SKM-1 treated with dmso at 0.1 percent for 144 hours (cell line): ENCODE measurements at regions not wholly inside any gene's neighbourhood (a gene's known extent, or its start where the extent isn't known, plus 50 kb on each side); places are given as distances from the start of the nearest gene placed in this dataset.
"Not testable (repeated sequence)": the region's sequence is repeated elsewhere in the genome, so short reads cannot be mapped to it uniquely, and the experiment has no call there.

ENCODE experiments used
- DNase-seq: peaks from one replicate; lab custom pipeline; 2025; ENCODE audit not compliant: unreplicated experiment; lab: John Stamatoyannopoulos, UW

GRCh38 chr1:213622365-213623063 lies 365.3 kb upstream of the PROX1 start:
- DNase-seq, result no peak

- no peak for DNase-seq
These were observed 364.6 kb upstream of the PROX1 start for GRCh38 chr1:213623064-213623581.

DNA sequence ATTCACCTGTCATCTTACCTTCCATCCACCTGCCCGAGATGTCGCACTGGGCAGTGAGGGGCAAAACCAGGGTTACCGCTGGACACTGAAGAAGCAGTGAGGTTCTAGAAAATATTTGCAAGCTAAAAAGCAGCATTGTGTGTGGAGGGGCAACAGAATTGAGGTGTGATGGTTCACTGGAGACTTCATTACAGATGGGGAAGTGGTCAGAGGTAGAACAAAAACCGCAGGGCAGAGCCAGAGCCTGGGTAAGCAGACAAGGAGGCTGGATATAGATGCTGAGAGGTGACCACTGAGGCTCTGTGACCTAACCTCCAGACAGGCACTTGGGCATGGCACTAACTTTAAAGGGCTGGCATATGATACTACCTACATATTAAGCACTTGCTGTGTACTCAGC lies 363.9 kb upstream of the PROX1 start:
- no peak for DNase-seq

DNA sequence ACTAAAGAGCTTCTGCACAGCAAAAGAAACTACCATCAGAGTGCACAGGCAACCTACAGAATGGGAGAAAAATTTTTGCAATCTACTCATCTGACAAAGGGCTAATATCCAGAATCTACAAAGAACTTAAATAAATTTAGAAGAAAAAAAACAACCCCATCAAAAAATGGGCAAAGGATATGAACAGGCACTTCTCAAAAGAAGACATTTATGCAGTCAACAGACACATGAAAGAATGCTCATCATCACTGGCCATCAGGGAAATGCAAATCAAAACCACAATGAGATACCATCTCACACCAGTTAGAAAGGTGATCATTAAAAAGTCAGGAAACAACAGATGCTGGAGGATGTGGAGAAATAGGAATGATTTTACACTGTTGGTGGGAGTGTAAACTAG lies 351.0 kb upstream of the PROX1 start:
- DNase-seq, result not testable (repeated sequence)

- DNase-seq, result no peak
These were observed 346.5 kb upstream of the PROX1 start for GRCh38 chr1:213641312-213641711.

DNA sequence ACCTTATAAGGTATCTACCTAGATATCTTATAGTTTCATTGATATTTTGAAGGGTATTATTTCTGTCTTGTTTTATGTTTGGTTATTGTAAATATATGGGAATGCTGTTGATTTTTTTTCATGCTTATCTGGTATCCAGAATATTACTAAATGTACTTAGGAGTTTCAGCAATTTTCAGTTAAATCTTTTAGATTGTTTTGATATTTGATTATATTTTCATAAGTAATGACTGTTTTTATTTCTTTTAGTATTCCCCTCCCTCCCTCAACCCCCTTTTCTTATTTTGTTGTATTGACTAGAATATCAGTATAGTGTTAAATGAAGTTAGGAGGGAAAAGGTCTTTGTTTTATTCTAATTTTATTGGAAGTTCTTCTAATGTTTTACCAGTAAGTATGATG lies 344.4 kb upstream of the PROX1 start:
- DNase-seq, result no peak

DNA sequence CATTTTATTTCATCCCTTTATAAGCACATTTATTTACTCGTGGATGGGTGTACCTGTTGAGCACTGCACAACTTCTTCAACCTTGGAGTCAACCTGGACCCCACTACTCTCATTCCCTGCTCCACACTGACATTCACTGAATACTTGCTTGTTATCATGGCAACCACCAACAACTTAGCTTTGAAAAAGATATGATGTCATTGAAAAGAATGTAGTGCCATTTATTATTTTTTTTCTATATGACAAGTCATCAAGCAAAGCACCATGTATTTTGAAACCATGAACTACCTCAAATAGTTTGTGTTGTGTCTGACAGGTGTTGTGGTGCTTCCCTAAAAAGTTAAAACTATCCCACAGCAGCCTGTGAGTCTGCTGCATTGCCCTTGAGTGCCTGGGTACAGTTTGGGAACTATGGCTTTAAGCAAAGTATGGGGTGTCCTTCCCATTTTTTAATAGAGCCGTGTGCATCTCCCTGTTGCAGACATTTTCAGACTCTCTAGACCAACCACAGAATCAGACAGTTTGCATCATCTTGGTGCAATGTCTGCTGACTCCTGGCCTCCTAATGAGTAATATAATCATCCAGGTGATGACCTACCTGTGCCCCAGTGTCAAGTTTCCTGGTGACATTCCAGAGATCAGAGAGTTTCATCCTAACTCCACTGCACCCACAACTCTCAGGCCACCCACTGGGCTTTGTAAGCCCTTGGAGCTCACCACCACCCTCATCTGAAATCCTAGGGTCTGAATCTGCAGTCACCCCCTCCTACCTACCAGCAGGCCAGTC lies 339.7 kb upstream of the PROX1 start:
- no peak for DNase-seq

- no peak for DNase-seq
These were observed 338.4 kb upstream of the PROX1 start for GRCh38 chr1:213649373-213649772.

GRCh38 chr1:213650603-213651002 lies 337.2 kb upstream of the PROX1 start:
- DNase-seq, result no peak

- no peak for DNase-seq
These were observed 336.7 kb upstream of the PROX1 start for GRCh38 chr1:213651077-213651476.

DNA sequence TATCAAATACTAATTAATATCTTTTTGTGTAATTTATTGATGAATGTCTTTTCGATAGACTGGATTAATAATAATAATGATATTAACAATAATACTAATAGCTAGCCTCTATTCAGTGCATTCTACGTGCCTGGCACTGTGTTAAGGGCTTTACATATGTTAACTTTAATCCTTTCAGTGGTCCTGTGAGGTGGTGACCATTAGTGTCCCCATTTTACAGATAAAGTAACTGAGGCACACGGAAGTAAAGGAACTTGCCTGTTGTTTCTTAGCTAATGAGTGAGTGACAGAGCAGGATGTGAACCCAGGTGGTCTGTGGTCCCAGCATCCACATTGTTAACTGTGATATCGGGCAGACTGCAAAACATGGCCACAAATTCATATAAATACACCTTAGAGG lies 335.7 kb upstream of the PROX1 start:
- DNase-seq, result no peak

DNA sequence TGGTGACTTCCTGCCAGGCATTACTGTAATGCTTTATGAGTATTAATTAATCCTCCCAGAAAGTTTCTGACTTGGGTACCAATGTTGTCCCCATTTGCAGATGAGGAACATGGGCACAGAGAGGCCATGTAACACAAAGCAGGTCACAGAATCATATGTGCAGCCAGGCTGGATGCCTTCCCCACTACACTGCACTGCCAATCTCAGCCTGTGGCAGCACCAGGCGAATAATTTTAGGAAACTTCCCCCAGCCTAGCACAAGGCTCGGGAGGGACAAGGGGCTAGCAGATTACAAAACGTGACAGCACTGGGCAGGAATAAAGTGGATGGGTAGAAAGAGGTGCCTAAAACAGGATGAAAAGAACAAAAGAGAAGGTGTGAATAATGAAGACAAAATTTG lies 331.7 kb upstream of the PROX1 start:
- DNase-seq, result no peak

GRCh38 chr1:213656503-213656902 lies 331.3 kb upstream of the PROX1 start:
- DNase-seq, result no peak

- DNase-seq, result no peak
These were observed 330.8 kb upstream of the PROX1 start for GRCh38 chr1:213657013-213657412.

- no peak for DNase-seq
These were observed 329.9 kb upstream of the PROX1 start for GRCh38 chr1:213657879-213658278.

- DNase-seq, result no peak
These were observed 329.3 kb upstream of the PROX1 start for GRCh38 chr1:213658457-213658856.

DNA sequence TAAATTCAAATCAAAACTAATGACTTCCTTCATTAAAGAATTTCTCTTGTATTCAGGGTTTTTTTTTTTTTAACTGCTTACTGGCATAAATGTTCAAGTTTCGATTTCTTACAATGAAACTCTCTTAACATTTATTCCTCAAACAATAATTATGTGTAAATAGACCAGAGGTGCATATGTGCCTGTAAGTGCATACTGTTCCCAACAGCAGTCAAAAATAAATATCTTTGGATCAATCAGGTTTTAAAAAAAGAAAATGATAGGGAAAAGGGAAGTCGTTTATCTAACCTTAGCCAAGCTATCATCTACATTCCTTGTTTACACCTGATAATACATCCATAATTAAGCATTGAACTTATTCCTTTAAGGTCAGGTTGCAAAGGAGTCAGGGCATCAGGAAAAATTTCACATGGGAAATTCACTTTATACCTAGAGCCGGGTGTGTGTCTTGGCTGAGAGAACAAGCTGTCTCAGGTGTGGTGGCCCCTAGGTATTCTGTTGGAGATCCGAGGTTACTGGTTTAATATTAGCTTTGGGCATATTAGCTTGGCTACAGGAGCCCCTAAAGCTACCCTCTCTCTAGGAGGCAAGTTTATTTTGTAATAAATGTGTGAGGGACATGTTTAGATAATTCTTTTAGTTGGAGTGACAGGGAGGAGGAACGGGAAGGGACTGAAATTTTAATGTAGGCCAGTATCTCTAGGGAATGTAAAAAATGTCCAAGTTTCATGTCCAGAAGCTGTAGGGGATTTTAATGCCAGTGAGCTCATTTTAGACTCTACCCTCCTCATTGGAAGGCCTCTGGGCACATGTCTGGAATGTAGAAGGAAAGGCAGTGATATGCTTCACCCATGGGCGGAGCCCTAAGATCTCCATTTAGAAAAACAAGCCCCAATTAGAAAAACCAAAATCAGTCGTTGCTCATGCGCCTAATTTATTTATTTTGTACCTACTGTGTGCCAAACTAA lies 327.9 kb upstream of the PROX1 start:
- DNase-seq, result no peak

DNA sequence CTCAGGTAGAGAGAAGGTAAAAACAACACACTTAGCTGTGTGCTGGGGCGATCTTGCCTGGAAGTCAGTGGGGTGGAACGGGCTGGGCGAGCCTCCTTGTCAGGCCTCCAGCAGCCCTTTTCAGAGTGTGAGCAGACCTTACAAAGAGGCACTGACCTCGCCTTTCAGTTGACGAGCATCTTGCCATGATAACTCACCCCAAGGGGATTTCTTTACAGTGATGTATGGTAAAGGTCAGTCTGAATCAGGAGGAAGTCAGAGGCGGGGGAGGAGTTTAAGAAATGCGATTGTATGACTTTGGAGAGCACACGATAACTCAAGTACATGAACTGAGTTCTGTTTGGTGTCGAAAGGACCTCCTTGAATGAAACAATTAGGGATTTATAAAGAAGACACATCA lies 326.5 kb upstream of the PROX1 start:
- DNase-seq, result no peak

GRCh38 chr1:213666113-213666512 lies 321.7 kb upstream of the PROX1 start:
- DNase-seq, result no peak

- no peak for DNase-seq
These were observed 320.9 kb upstream of the PROX1 start for GRCh38 chr1:213666922-213667321.

DNA sequence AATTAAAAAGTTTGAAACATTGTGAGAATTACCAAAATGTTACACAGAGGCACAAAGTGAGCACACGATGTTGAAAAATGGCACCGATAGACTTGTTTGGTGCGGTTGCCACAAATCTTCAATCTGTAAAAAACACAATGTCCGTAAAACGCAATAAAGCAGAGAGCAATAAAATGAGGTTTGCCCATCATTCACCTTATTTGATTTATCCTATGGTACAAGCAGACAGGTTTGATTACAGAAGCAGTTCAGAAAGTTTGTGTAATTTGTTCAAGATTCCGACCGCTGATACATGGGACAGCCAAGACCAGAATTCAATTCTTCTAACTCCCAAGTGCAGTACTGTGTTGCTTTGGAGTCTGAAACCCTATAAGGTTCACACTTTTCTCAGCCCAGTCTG lies 318.3 kb upstream of the PROX1 start:
- DNase-seq, result no peak
